ENCODE measurements at regions not wholly inside any gene's neighbourhood (a gene's known extent, or its start where the extent isn't known, plus 50 kb on each side); places are given as distances from the start of the nearest gene placed in this dataset.
"Not testable (repeated sequence)": the region's sequence is repeated elsewhere in the genome, so short reads cannot be mapped to it uniquely, and the experiment has no call there.

- no peak for DNase-seq (ENCODE audit: low read depth, low spot score)
- Histone ChIP-seq H3K27me3 (ENCODE audit: control insufficient read depth, insufficient read depth, low read length) (peaks cover 5% of the 10 kb centered on the region), H3K4me3 (ENCODE audit: low read depth, low read length) (no peak overlapping the region), H3K9me3 (ENCODE audit: control insufficient read depth, insufficient read depth, low read length) (no peaks in the 10 kb centered on the region), H3K27ac (ENCODE audit: low read depth, low read length) (no peak overlapping the region)
- ChIA-PET CTCF (no interaction called here), POLR2A (no interaction called here)
- TF ChIP-seq, protein P1, sequence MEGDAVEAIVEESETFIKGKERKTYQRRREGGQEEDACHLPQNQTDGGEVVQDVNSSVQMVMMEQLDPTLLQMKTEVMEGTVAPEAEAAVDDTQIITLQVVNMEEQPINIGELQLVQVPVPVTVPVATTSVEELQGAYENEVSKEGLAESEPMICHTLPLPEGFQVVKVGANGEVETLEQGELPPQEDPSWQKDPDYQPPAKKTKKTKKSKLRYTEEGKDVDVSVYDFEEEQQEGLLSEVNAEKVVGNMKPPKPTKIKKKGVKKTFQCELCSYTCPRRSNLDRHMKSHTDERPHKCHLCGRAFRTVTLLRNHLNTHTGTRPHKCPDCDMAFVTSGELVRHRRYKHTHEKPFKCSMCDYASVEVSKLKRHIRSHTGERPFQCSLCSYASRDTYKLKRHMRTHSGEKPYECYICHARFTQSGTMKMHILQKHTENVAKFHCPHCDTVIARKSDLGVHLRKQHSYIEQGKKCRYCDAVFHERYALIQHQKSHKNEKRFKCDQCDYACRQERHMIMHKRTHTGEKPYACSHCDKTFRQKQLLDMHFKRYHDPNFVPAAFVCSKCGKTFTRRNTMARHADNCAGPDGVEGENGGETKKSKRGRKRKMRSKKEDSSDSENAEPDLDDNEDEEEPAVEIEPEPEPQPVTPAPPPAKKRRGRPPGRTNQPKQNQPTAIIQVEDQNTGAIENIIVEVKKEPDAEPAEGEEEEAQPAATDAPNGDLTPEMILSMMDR (IDR thresholded peaks at IDR 0.05; ENCODE audit: low read depth, low read length), result no peak
Observed at GRCh38 chr13:21885714-21886224, 214.9 kb downstream of the FGF9 start.

- Histone ChIP-seq H3K9me3 (ENCODE audit: control insufficient read depth, insufficient read depth, low read length) (peaks cover 4% of the 10 kb centered on the region; the same call in 1 of the 2 replicates), H3K4me3 (ENCODE audit: low read depth, low read length) (no peak overlapping the region), H3K27me3 (ENCODE audit: control insufficient read depth, insufficient read depth, low read length) (peaks cover 3% of the 10 kb centered on the region), H3K27ac (ENCODE audit: low read depth, low read length) (no peak overlapping the region)
- ChIA-PET POLR2A (no interaction called here), CTCF (no interaction called here)
- TF ChIP-seq, protein P1 (IDR thresholded peaks at IDR 0.05; ENCODE audit: low read depth, low read length), result no peak
- no peak for DNase-seq (ENCODE audit: low read depth, low spot score)
Observed at GRCh38 chr13:21889651-21890050, 218.8 kb downstream of the FGF9 start.

DNA sequence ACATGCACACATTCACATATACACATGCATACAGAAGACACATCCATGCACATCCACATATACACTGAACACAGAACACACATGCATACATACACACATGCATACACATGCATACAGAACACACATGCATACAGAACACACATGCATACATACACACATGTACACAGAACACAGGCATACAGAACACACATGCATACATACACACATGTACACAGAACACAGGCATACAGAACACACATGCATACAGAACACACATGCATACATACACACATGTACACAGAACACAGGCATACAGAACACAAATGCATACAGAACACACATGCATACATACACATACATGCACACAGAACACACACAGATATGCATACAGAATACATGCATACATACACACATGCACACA lies 219.3 kb downstream of the FGF9 start:
- H3K9me3 ChIP-seq (ENCODE audit: control insufficient read depth, insufficient read depth, low read length); H3K27me3 ChIP-seq (ENCODE audit: control insufficient read depth, insufficient read depth, low read length); DNase-seq (ENCODE audit: low read depth, low spot score); H3K4me3 ChIP-seq (ENCODE audit: low read depth, low read length); H3K27ac ChIP-seq (ENCODE audit: low read depth, low read length); CTCF ChIA-PET; POLR2A ChIA-PET: not testable (repeated sequence)

DNA sequence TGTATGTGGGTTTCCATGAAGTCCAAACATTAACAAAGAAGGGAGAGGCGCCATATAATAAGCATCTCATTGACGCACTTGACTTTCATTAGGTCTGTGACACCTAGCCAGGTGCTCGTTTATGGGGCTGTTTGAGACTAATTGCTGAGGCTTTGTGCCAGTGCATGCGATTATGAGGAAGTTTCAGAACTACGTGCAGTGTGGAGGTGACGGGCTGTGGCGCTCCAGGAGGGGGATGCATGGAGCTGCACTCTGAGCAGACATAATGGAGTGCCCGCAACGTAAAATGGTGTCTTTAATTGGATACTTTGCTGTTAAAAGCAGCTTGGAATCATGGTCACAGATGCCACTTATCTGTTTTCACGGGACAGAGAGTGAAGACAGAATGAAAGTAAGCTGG lies 223.2 kb downstream of the FGF9 start:
- ChIA-PET CTCF (interaction anchor here (1.2 kb wide), 1 partner anchor 256 kb away, joined by 4 read pairs; no protein-coding TSS in a partner anchor), POLR2A (no interaction called here)
- Histone ChIP-seq H3K9me3 (ENCODE audit: control insufficient read depth, insufficient read depth, low read length) (peaks cover 4% of the 10 kb centered on the region; the same call in 1 of the 2 replicates), H3K27ac (ENCODE audit: low read depth, low read length) (no peak overlapping the region), H3K27me3 (ENCODE audit: control insufficient read depth, insufficient read depth, low read length) (peaks cover 2% of the 10 kb centered on the region), H3K4me3 (ENCODE audit: low read depth, low read length) (no peak overlapping the region)
- TF ChIP-seq, protein P1 (IDR thresholded peaks at IDR 0.05; ENCODE audit: low read depth, low read length), result no peak
- DNase-seq (ENCODE audit: low read depth, low spot score), result no peak

GRCh38 chr13:21894703-21895699 lies 224.1 kb downstream of the FGF9 start:
- Histone ChIP-seq H3K27me3 (ENCODE audit: control insufficient read depth, insufficient read depth, low read length) (peaks cover 2% of the 10 kb centered on the region), H3K9me3 (ENCODE audit: control insufficient read depth, insufficient read depth, low read length) (peaks cover 4% of the 10 kb centered on the region; the same call in 1 of the 2 replicates), H3K27ac (ENCODE audit: low read depth, low read length) (no peak overlapping the region), H3K4me3 (ENCODE audit: low read depth, low read length) (no peak overlapping the region)
- no peak for DNase-seq (ENCODE audit: low read depth, low spot score)
- ChIA-PET POLR2A (no interaction called here), CTCF (interaction anchor here (1.2 kb wide), 1 partner anchor 257 kb away, joined by 4 read pairs; no protein-coding TSS in a partner anchor)
- TF ChIP-seq, protein P1 (IDR thresholded peaks at IDR 0.05; ENCODE audit: low read depth, low read length), result no peak

Data from AG04450 (cell line).